GM21423 (cell line): ENCODE measurements at regions not wholly inside any gene's neighbourhood (a gene's known extent, or its start where the extent isn't known, plus 50 kb on each side); places are given as distances from the start of the nearest gene placed in this dataset.
"Not testable (repeated sequence)": the region's sequence is repeated elsewhere in the genome, so short reads cannot be mapped to it uniquely, and the experiment has no call there.

Experiments used
- ATAC-seq: cut with Tn5 transposase; IDR thresholded peaks from one replicate; pipeline ENCODE4 v1.9.1; 2021; ENCODE audit warnings: mild to moderate bottlenecking, moderate library complexity; ENCODE audit not compliant: unreplicated experiment

DNA sequence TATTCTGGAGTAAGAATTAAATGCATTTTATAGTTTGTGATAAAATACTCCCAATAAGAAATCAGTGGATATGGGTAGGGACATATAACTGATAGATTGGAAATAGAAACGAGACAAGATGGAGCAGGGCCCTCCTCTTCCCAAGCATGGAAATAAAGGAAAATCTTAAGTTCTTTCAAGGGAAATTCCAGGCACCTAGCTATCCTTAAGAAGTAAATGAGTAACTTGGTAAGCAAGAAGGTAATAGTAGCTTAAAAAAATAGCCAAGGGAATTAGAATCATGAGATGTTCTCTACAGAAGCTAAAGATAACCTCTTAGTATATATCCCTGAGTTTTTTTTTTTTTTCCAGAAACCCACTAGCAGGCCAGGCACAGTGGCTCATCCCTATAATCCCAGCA lies 105.5 kb upstream of the FAM3C start:
- no peak for ATAC-seq

DNA sequence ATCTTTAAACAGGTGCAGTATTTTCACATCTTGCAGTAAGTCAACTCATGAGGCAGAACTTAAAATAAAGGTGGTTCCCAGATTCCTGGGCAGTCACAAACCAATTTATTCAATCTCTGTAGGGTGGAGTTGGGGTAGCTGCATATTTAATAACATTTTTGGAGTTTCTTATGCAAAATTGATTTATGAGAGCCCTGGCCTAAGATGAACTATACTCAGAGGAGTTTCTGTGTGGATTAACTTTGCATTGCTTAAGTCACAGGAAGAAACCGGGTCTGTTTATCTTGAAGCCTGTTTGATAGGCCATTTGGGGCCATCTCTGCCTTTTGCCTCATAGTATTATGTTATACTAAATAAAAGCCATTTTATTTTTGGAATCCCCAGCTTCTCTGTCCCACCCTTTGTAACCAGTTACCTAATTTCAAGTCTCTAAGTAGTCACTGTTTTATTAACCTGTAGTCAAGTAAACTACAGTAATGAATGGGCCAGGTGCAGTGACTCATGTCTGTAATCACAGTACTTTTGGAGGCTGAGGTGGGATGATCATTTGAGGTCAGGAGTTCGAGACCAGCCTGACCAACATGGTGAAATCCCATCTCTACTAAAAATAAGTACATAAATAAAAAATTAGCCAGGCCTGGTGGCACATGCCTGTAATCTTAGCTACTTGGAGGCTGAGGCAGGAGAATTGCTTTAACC lies 104.4 kb upstream of the FAM3C start:
- no peak for ATAC-seq

DNA sequence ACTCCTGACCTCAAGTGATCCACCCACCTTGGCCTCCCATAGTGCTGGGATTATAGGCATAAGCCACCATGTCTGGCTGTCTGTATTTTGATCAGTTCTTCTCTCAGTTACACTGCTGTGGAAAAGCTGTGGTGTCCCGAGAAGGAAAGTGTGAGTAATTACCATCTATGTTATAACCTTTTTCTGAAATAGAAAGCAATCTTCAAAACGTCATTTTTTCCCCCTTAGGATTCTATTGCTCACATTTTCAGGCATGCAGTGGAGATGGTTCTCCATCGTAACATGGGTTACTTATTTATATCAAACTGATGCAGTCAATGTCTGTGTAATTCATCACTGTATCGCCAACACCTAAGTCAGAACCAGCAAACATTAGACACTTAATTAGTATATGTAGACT lies 103.5 kb upstream of the FAM3C start:
- no peak for ATAC-seq

DNA sequence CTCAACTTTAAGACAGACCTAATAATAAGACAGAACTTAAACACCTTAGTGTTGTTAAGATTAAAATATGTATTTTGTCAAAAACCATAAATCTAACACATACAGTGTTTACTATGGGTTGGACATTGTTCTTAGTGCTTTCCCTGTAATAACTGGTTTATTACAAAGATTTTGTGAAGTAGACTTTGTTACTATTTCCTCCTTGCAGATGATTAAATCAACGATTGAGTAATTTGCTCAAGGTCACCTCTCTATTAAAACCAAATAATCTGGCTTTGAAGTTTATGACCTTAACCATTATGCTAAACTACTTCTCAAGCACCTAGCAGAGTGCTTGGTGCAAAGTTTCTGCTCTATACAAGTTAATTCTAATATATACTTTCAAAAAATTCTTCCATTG lies 102.7 kb upstream of the FAM3C start:
- no peak for ATAC-seq

DNA sequence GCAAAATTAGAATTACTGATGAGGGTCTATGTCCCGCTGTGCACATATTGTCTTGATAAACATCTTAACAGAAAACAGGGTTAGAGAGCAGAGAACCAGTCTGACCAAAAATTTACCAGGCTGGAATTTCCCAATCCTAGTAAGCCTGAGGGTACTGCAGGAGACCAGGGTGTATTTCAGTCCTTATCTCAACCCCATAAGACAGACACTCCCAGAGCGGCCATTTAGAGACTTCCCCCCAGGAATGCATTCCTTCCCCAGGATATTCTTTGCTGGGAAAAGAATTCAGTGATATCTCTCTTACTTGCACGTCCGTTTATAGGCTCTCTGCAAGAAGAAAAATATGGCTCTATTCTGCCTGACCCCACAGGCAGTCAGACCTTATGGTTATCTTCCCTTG lies 101.4 kb upstream of the FAM3C start:
- ATAC-seq, result not testable (repeated sequence)

DNA sequence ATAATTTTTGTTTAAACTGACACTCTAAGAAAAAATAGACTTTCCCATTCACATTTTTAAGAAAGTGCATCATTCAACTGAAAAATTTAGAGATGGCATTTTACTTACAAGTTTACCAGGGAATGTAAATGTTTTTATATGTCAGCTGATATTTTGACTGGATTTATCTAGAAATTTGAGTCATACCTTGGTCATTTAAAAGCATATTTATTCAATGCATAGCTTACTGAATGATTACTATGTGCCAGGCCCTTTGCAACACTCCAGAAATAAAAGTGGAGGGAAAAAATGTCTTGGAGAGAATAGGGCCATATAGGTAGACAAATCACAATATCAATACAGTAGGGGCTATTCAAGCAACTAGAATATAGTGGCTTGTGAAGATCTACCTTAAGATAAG lies 98.4 kb upstream of the FAM3C start:
- no peak for ATAC-seq

DNA sequence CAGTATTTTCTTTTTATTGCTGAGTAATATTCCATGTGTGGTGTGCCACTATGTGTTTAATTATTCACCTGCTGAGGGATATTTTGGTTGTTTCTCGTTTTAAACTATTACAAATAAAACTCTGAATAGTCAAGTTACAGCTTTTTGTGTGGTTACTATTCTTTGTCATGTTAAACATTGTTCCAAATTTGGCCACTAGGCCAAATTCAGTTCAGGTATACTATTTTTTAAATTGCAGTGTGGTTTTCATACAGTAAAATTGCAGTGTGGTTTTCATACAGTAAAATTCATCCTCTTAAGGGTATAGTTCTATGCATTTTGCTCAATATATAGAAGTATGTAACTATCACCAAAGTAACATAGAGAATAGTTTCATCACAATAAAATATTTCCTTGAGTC lies 97.4 kb upstream of the FAM3C start:
- no peak for ATAC-seq

DNA sequence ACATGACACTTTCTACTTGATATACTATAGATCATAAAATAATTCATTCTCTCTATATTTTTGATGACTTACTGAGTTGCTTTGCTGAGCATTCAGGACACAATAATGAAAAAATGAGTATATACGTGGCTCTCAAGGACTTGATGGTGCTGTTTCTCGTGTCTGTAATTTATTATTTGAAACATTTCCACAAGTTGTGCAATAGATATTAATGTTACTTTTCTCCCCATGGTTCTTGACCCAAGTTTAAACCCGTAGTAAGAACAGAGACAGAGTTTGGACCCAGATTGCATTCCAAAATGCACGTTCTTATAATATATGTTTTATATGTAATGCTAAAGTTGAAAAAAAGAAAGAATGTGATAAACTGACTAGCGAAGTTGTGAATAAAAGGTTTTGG lies 94.2 kb upstream of the FAM3C start:
- no peak for ATAC-seq

DNA sequence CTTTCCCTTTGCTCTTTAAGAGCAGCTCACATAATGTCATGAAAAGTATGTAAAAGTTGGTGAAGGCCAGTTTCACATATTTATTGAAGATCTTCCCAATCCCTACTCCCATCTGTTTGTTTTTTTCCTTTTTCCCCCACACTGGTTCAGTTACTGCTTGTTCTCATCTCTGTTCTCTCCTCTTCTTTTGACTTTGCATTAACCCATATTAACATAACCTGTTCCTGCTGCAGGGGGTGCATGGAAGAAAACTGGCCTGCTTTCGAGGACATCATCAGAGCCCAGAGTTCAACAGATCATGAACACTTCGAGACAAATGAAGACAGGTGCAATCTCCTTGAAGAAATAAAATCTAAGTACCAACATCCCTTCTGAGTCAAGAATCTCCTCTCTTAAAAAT lies 93.3 kb upstream of the FAM3C start:
- ATAC-seq, result no peak

DNA sequence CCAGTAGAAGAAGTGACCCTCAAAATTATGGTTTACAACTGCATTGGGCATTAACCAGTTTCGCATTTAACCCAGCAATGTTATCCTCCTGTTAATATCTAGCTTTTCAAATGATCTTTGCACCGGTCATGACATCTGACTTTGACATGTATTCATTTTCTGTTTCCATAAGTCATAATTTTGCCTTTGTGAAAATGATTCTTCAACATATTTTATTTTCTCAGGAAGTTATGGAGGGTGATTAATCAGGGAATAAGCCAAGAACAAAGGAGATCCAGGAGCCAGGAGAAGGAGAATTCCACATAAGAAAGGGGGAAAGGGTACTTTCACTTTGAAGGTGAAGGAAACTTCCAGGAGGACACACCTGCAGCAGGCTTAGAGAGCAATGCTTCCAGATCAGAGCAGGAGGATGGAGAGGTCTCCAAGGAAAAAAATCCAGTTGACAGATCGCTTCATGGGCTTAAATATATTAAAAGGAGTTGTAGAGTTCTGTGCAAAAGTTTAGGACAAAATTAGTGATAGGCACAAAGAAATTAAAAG lies 92.1 kb upstream of the FAM3C start:
- ATAC-seq, result no peak

DNA sequence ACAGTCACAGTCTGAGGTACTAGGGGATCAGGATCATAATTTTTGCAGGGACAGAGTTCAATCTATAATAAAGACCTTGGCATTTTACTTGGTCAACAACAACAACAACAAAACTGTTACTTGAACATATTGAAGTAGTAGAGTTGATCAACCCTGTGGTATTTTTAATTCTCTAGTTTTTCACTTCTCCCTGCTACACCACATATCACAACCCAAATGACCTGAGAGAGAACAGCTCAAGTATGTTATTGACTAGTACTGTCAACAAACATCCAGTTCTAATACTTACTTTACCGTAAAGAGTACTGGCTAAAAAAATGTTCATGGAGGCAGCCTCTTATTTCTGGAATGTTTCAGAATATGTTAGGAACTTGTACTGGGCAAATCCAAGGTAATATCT lies 90.5 kb upstream of the FAM3C start:
- ATAC-seq, result no peak

DNA sequence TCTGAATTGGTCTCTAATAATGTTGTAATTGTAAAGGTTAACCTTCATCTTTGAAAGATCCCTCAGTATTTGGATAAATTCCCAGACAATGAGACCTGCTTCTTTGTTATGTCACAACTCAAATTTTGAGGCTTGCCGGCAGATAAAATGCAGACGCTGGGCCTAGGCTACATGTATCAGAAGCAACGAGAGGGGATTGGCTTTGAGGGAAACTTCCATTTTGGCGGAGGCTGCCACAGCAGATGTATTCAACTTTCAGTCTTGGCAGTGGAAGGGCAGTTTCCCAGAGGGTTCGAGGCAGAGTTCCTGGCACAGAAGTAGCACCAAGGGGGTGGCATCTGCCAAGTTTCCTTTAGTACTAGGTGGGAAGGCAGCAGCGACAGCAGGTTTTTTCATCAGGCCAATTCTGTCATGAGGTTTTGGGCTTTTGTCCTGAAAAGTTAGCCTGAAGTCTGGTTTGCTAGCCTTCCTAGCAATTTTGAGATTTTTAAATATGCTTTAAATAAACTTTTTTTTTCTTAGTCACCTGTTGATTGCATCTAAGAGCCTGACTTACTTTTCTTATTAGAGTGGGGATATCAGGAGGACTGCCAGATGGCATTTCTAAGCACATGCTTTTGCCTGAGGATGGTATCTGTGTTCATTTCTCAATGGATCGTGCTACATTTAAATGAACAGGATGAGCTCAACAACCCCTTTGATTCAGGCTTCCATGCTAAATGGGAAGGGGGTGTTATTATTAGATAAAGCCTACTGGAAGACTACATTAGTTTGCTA lies 89.5 kb upstream of the FAM3C start:
- no peak for ATAC-seq

DNA sequence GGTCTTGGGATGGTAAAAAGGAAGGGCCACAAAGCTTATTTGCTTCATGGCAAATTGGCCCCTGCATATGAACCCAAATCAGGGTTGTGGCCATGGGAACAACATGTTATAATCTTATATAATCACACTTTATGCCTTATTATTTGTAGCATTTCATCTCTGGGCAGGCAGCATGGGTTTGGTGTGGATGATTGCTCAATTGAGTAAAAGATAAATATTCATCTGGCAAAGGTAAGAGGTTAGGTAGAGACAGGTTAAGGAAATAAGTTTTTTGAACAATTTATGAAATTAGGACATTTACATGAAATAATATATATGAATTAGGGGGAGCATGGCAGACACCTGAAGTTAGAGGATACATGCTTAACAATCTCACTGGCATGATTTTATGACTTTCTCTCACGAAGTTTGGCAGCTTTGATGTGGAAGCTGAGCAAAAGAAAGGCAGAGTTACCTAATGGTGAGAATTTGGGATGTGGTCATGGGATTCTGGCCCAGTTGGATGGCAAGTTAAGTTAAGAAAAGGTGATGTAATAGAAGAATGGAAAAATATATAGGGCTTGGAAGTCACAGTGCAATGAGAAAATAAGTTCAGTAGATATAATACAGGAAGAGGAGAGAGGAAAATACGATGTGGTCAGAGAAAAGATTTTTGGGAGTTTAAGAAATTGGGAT lies 88.1 kb upstream of the FAM3C start:
- ATAC-seq, result no peak

DNA sequence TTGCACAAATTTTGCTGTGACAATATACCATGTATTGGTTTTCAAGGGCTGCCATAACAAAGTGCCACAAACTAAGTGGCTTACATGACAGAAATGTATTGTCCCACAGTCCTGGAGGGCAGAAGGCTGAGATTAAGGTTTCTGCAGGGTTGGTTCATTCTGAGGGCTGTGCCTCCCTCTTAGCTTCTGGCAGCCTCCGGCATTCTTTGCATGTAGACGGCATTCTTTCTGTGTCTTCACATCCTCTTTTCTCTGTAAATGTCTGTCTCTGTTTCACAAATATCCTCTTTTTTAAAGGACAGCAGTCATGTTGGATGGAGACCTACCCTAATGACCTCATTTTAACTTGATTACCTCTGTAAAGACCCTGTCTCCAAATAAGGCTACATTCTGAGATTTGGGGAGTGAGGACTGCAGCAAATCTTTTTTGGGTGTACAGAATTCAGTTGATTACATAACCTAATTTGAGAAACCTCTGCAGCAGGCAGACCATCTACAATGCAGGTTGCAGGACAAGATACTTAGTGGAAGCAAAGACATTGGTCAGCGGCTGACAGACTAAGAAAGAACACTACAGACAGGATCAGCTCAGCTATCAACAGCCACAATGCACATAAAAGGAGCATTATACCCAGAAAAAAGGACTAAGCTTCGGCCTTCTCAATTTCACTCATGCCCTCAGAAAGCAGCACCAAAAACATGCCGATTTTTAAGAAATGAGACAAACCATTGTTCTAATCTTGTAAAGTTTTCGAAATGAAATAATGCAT lies 84.6 kb upstream of the FAM3C start:
- ATAC-seq, result no peak

DNA sequence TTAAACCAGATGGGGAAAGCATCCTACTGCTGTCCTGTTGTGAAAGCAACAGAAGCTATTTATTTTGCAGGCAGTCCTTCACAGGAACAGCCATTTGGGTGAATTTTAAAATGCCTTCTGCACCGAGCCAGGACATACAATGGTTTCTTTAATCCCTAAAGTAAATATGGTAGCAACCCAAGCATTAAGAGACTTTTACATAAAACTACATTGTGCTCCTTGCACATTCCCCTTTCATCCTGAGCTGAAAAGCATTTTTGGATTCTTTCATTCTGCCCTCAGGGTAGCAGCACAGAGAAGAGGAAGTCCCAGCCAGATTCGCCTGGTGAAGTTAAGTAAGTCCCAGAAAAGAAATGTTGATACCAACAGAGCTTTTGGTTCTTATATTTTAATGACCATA lies 84.0 kb upstream of the FAM3C start:
- ATAC-seq, result no peak

DNA sequence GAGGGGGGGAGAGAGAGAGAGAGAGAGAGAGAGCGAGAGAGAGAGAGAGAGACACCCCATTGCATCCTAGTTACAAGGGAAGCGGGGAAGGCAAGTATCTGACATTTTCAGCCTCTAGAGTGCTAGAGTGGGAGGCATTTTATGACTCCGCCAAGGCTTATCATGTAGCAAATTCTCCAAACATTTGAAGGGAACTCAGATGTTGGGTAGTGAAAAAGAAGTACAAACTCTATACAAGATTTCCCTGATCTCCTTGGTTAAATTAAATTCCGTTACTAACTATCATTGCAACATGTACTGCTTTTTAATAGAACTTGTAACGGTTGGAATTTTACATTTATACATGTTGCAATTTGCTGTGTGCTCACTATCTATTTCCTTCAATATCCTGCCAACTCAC lies 83.4 kb upstream of the FAM3C start:
- ATAC-seq, result no peak

DNA sequence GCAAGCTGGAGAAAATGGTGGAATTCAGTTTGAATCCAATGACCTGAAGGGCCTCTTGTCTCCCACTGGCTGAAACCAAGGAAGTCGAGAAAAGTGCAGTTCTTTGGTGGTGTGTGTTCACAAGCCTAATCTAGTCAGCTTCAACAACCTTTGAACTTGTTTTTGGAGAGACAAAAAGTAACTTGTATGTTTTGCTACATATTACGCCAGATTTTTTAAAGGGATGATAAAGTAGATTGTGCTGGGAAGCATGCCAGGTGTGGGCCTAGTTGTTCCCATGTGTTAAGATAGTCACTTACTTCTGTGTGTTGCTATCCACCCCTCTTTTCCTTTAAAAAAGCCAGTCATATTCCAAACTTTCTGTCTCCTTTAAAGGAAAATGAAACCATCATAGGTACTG lies 79.7 kb upstream of the FAM3C start:
- ATAC-seq, result no peak

DNA sequence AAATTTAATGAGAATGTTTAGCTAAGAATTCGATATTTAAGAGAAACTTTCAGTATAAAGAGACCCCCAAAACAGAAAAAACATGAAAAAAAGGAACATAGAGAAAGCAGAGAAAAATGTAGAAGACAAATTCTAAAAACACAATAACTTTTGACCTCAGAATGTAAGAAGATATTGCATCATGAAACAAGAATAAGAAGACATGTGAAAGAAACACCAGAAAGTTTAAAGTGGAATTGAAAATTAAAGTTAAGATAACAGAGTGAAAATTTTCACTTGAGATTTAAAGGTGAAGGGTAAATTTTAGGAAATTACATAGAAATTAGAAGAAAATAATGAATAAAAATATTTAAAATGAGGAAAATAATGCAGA lies 78.2 kb upstream of the FAM3C start:
- no peak for ATAC-seq

DNA sequence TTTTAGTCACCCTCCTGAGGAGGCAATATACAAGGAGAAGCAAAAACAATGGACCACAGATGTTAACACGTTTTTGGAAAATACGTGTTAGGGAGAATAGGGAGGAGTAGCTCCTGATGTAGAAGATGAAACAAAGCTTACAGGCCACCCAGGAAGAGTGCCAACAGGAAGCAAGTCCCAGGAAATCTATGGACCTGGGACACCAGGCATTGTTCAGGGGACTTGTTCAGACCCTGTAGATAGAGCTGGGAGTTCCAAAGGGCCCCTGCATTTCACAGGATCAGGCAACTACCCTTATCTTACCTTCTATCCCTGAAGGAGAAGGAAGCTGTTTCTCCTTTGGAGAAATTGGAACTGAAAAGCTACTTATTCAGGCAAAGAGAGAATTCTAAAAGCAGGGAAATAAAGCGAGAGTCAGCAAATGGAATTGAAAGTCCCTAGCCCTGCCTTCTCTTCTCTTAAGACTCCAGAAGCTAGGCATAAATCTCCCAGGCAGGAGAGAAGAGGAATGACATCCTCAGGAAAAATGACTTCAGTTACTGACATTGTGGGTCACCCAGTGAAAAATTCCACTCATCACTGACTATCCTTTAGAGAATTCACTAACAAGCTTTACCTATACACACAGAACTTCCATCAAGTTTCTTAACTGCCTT lies 77.7 kb upstream of the FAM3C start:
- ATAC-seq, result no peak

DNA sequence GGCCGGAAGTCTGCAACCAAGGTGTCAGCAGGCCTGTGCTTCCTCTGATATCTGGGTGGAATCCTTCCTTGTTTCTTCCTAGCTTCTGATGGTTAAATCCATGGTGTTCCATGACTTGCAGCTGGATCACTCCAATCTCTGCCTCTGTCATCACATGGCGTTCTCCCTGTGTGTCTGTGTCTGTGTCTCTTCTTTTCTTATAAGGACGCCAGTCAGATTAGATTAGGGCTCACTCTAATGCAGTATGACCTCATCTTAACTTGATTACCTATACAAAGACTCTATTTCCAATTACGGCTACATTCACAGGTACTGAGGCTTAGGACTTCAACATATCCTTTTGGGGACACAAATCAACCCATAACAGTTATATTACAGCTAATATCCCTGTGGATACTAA lies 70.3 kb upstream of the FAM3C start:
- no peak for ATAC-seq

DNA sequence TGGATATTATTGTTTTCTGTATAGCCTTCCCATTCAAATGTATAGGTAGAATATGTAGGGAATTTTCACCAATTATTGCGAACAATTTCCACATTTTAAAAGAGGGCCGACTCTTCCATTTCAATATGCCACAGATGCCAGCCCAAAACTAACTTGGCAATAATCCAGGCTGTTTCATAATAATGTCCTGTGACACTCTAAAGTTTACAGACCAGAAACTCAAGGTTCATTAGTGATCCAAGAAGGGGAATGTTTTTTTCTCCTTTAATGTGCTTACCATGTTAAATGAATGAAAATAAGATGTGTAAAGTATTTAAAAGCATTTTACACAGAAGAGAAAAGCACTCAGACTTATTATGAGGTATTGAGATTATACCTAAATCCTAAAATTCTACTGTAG lies 63.0 kb upstream of the FAM3C start:
- no peak for ATAC-seq
